ENCODE measurements at regions not wholly inside any gene's neighbourhood (a gene's known extent, or its start where the extent isn't known, plus 50 kb on each side); places are given as distances from the start of the nearest gene placed in this dataset.

DNA sequence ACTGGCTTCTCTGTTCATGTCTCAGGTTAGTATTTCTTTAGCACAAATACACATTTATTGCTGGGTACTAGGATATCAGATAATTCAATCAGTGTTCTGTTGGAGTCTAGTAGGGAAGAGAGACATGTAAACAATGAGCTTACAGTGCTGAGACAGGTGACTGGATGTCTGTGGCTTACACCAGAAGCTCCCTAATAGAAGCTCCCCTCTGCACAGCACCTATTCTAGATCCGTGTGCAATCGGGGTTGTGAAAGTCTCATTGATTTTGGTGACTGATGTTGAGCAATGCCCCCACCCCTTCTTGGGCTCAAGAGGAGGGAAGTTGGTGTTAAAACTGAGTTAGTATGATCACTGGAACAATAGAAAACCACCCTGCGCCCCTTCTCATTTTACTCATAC is 279.2 kb downstream of the RPS6KC1 start:
- Histone ChIP-seq H3K27me3 (ENCODE audit: low read depth) (no peaks in the 10 kb centered on the region), H3K27ac (no peak overlapping the region), H3K36me3 (no peaks in the 10 kb centered on the region), H3K4me3 (no peak overlapping the region), H3K4me1 (peaks cover 5% of the 10 kb centered on the region), H3K9me3 (no peaks in the 10 kb centered on the region)
- ATAC-seq (no peak), DNase-seq (no peak)
- TF ChIP-seq, protein P1, sequence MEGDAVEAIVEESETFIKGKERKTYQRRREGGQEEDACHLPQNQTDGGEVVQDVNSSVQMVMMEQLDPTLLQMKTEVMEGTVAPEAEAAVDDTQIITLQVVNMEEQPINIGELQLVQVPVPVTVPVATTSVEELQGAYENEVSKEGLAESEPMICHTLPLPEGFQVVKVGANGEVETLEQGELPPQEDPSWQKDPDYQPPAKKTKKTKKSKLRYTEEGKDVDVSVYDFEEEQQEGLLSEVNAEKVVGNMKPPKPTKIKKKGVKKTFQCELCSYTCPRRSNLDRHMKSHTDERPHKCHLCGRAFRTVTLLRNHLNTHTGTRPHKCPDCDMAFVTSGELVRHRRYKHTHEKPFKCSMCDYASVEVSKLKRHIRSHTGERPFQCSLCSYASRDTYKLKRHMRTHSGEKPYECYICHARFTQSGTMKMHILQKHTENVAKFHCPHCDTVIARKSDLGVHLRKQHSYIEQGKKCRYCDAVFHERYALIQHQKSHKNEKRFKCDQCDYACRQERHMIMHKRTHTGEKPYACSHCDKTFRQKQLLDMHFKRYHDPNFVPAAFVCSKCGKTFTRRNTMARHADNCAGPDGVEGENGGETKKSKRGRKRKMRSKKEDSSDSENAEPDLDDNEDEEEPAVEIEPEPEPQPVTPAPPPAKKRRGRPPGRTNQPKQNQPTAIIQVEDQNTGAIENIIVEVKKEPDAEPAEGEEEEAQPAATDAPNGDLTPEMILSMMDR (IDR thresholded peaks at IDR 0.05), result no peak
- intact Hi-C loops (cut with DNase I), result no loop called here

DNA sequence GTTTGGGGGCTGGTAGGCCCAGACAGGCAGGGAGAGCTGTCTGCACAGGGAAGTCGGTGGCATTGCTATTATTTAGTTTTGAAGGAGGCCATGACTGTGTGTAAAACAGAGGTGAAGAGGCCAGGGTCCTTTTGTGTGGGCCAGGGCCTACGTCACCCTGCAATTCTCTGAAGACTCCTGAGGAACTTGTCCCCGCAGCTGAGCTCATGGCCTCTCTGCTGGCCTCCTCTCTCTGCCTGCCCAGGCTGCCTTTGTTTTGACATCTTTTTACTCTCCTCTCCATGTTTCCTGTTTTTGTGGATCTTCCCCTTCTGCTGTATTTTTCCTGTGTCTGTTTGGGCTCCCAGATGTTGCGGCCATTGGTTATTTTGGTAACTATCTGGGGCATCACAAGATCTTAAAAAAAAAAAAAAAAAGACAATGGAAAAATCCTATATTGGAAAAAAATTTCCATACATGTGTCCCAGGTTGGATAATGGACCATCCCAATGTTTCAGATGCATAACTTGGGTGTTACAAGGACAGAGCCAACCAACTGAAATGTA is 280.7 kb downstream of the RPS6KC1 start:
- no peaks in the 10 kb centered on the region for H3K4me1 ChIP-seq
- TF ChIP-seq, protein P1 (IDR thresholded peaks at IDR 0.05), result no peak
- DNase-seq (no peak), ATAC-seq (peak in 1 of 2 donors; percentile 18)
- no peak overlapping the region for H3K27ac ChIP-seq
- no peaks in the 10 kb centered on the region for H3K9me3 ChIP-seq
- H3K36me3 ChIP-seq, result no peaks in the 10 kb centered on the region
- H3K4me3 ChIP-seq, result no peak overlapping the region
- intact Hi-C loops (cut with DNase I), result no loop called here
- no peaks in the 10 kb centered on the region for H3K27me3 ChIP-seq (ENCODE audit: low read depth)

DNA sequence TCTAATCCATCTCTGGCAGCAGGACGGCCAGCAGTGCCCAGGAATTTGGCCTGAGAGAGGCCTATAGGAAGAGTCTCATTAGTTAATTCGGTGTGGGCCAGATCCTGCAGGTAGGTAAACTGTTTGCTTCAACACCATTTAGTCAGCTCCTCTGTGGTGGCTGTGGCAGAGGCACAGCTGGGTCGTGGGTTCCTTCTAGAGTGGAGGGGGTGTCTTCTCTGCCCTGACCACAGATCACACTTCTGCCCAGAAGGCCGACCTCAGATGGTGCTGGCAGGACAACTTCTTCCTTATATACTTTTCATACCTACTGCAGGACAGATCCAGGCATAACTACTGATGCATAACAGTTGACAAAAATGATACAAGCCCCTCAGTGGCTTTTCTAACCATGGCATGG is 281.4 kb downstream of the RPS6KC1 start:
- Histone ChIP-seq H3K9me3 (no peaks in the 10 kb centered on the region), H3K4me1 (no peaks in the 10 kb centered on the region), H3K4me3 (no peak overlapping the region), H3K27ac (no peak overlapping the region), H3K27me3 (ENCODE audit: low read depth) (no peaks in the 10 kb centered on the region), H3K36me3 (no peaks in the 10 kb centered on the region)
- TF ChIP-seq, protein P1 (IDR thresholded peaks at IDR 0.05), result no peak
- ATAC-seq, result no peak
- intact Hi-C loops (cut with DNase I), result no loop called here
- no peak for DNase-seq

DNA sequence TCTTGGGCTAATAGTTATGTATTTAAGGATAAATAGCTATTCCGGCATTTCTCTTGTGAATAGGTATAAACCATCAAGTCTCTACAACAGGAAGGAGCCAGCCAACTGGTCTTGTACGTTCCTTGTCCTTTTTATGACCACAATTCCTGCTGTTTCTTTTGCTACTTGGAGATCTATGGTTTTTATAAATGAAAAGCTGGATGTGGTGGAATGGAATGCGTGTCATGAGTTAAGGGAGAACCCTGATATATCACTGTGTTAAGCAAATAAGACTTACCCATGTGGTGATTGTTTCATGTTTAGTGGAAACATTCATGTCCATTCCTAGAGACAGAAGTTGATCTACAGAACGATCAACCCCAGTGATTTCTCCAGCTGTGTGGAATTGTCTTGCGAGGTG is 282.1 kb downstream of the RPS6KC1 start:
- Histone ChIP-seq H3K4me1 (no peaks in the 10 kb centered on the region), H3K36me3 (no peaks in the 10 kb centered on the region), H3K4me3 (no peak overlapping the region), H3K27me3 (ENCODE audit: low read depth) (no peaks in the 10 kb centered on the region), H3K27ac (no peak overlapping the region), H3K9me3 (no peaks in the 10 kb centered on the region)
- intact Hi-C loops (cut with DNase I), result no loop called here
- DNase-seq (no peak), ATAC-seq (no peak)
- TF ChIP-seq, protein P1 (IDR thresholded peaks at IDR 0.05), result no peak

DNA sequence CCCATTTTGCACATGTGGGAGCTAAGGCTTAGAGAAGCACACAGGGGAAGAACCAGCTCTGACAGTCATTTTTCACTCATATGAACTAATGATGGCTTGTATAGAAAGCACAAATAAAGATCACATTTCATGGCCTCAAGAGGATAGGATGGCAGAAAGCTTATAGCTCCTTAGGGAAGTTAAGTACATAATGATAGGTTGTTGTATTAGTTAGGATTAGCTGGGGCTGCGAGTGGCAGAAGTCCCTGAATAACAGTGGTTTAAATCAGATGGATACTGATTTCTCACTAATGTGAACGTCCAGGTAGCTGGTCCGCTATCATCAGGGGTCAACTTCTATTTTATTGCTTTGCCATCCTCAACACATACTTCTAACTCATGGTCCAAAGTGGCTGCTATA is 284.0 kb downstream of the RPS6KC1 start:
- no peaks in the 10 kb centered on the region for H3K4me1 ChIP-seq
- H3K27ac ChIP-seq, result no peak overlapping the region
- ATAC-seq (no peak), DNase-seq (no peak)
- intact Hi-C loops (cut with DNase I), result no loop called here
- no peaks in the 10 kb centered on the region for H3K27me3 ChIP-seq (ENCODE audit: low read depth)
- no peak overlapping the region for H3K4me3 ChIP-seq
- H3K36me3 ChIP-seq, result no peaks in the 10 kb centered on the region
- TF ChIP-seq, protein P1 (IDR thresholded peaks at IDR 0.05), result no peak
- no peaks in the 10 kb centered on the region for H3K9me3 ChIP-seq

All from lower lobe of right lung (tissue), 2 donors.